ENCODE measurements at regions not wholly inside any gene's neighbourhood (a gene's known extent, or its start where the extent isn't known, plus 50 kb on each side); places are given as distances from the start of the nearest gene placed in this dataset.

- TF ChIP-seq, protein P1, sequence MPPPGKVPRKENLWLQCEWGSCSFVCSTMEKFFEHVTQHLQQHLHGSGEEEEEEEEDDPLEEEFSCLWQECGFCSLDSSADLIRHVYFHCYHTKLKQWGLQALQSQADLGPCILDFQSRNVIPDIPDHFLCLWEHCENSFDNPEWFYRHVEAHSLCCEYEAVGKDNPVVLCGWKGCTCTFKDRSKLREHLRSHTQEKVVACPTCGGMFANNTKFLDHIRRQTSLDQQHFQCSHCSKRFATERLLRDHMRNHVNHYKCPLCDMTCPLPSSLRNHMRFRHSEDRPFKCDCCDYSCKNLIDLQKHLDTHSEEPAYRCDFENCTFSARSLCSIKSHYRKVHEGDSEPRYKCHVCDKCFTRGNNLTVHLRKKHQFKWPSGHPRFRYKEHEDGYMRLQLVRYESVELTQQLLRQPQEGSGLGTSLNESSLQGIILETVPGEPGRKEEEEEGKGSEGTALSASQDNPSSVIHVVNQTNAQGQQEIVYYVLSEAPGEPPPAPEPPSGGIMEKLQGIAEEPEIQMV (tag; conservative IDR thresholded peaks at IDR 0.05; ENCODE audit: low read depth), result no peak
- TF ChIP-seq KLF10 (CRISPR knock-in tag; IDR thresholded peaks at IDR 0.05) (no peak), ZNF174 (CRISPR knock-in tag; IDR thresholded peaks at IDR 0.05) (no peak), BHLHE40 (IDR thresholded peaks at IDR 0.05; ENCODE audit: low read length) (no peak), ZNF212 (CRISPR knock-in tag; IDR thresholded peaks at IDR 0.05) (no peak), MEF2D (tag; conservative IDR thresholded peaks at IDR 0.05; ENCODE audit: low read depth) (no peak), AFF1 (IDR thresholded peaks at IDR 0.05; ENCODE audit: low read depth in 1 of 2, partially characterized antibody in 2 of 2) (no peak), SFPQ (IDR thresholded peaks at IDR 0.05; ENCODE audit: low read depth, low read length) (no peak), MXI1 (IDR thresholded peaks at IDR 0.05; ENCODE audit: low read depth, low read length) (no peak), DPF2 (IDR thresholded peaks at IDR 0.05) (peak; percentile 69; the same call in 1 of the 2 replicates), SMARCA4 (IDR thresholded peaks at IDR 0.05) (peak; percentile 31; the same call in 1 of the 2 replicates), ZNF41 (CRISPR knock-in tag; conservative IDR thresholded peaks at IDR 0.05) (no peak)
- TF ChIP-seq, protein P2, sequence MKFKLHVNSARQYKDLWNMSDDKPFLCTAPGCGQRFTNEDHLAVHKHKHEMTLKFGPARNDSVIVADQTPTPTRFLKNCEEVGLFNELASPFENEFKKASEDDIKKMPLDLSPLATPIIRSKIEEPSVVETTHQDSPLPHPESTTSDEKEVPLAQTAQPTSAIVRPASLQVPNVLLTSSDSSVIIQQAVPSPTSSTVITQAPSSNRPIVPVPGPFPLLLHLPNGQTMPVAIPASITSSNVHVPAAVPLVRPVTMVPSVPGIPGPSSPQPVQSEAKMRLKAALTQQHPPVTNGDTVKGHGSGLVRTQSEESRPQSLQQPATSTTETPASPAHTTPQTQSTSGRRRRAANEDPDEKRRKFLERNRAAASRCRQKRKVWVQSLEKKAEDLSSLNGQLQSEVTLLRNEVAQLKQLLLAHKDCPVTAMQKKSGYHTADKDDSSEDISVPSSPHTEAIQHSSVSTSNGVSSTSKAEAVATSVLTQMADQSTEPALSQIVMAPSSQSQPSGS (CRISPR knock-in tag; IDR thresholded peaks at IDR 0.05), result no peak
- TF ChIP-seq, protein P3, sequence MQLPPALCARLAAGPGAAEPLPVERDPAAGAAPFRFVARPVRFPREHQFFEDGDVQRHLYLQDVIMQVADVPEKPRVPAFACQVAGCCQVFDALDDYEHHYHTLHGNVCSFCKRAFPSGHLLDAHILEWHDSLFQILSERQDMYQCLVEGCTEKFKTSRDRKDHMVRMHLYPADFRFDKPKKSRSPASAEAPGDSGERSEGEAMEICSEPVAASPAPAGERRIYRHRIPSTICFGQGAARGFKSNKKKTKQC (CRISPR knock-in tag; IDR thresholded peaks at IDR 0.05), result no peak
- TF ChIP-seq, protein P4, sequence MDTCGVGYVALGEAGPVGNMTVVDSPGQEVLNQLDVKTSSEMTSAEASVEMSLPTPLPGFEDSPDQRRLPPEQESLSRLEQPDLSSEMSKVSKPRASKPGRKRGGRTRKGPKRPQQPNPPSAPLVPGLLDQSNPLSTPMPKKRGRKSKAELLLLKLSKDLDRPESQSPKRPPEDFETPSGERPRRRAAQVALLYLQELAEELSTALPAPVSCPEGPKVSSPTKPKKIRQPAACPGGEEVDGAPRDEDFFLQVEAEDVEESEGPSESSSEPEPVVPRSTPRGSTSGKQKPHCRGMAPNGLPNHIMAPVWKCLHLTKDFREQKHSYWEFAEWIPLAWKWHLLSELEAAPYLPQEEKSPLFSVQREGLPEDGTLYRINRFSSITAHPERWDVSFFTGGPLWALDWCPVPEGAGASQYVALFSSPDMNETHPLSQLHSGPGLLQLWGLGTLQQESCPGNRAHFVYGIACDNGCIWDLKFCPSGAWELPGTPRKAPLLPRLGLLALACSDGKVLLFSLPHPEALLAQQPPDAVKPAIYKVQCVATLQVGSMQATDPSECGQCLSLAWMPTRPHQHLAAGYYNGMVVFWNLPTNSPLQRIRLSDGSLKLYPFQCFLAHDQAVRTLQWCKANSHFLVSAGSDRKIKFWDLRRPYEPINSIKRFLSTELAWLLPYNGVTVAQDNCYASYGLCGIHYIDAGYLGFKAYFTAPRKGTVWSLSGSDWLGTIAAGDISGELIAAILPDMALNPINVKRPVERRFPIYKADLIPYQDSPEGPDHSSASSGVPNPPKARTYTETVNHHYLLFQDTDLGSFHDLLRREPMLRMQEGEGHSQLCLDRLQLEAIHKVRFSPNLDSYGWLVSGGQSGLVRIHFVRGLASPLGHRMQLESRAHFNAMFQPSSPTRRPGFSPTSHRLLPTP (IDR thresholded peaks at IDR 0.05; ENCODE audit: borderline replicate concordance, extremely low read depth, insufficient read length), result no peak
Observed at GRCh38 chr6:3939964-3940363, 90.8 kb downstream of the FAM50B start (continued).
